Activated naive CD8-positive, alpha-beta T cell treated with anti-CD3 and anti-CD28 coated beads for 36 hours (primary cell): ENCODE measurements at regions not wholly inside any gene's neighbourhood (a gene's known extent, or its start where the extent isn't known, plus 50 kb on each side); places are given as distances from the start of the nearest gene placed in this dataset.
"Not testable (repeated sequence)": the region's sequence is repeated elsewhere in the genome, so short reads cannot be mapped to it uniquely, and the experiment has no call there.

Experiments used
- DNase-seq: peaks from one replicate; pipeline ENCODE4 v3.0.0; 2021
- H3K27ac Mint-ChIP-seq: one replicate; pipeline ENCODE4 v1.8.0; 2022; ENCODE audit warnings: mild to moderate bottlenecking, moderate library complexity, mixed read lengths
- H3K27me3 Mint-ChIP-seq: one replicate; pipeline ENCODE4 v1.8.0; 2022; ENCODE audit warnings: mild to moderate bottlenecking, mixed read lengths
- H3K36me3 Mint-ChIP-seq: one replicate; pipeline ENCODE4 v1.8.0; 2021; ENCODE audit warnings: mild to moderate bottlenecking, mixed read lengths
- H3K4me1 Mint-ChIP-seq: one replicate; pipeline ENCODE4 v1.8.0; 2021; ENCODE audit warnings: mixed read lengths
- H3K4me3 Mint-ChIP-seq: one replicate; pipeline ENCODE4 v1.8.0; 2022; ENCODE audit warnings: mild to moderate bottlenecking, moderate library complexity, mixed read lengths
- H3K9me3 Mint-ChIP-seq: one replicate; pipeline ENCODE4 v1.8.0; 2022; ENCODE audit warnings: mixed read lengths

- no peak for DNase-seq
- no peak overlapping the region for H3K4me3 Mint-ChIP-seq
- H3K9me3 Mint-ChIP-seq: no peaks in the 10 kb centered on the region
- H3K27ac Mint-ChIP-seq: no peak overlapping the region
- H3K27me3 Mint-ChIP-seq: peaks cover 5% of the 10 kb centered on the region
- peaks cover 11% of the 10 kb centered on the region for H3K4me1 Mint-ChIP-seq
- no peaks in the 10 kb centered on the region for H3K36me3 Mint-ChIP-seq
These were observed 91.7 kb upstream of the ASB18 start for GRCh38 chr2:236355911-236356310.

DNA sequence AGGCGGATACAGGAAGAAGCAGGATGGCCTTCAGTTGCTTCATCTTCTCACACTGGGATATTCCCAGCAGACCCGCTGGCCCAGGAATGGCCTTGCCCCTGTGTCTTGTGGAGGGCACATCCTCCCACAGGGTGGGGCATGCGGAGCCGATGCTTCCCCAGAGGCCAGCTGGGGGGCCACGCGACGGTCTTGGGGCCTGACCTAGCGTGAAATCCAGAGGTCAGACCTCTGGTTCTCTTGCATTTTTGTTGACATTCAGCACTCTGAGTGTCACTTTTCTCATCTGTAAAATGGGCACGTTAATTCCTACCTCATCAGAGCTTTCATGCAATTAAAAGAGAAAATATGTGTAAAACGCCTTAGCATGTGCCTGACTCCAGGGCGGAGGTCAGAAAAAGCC is 92.1 kb upstream of the ASB18 start:
- H3K4me1 Mint-ChIP-seq: peaks cover 11% of the 10 kb centered on the region
- not testable (repeated sequence) for H3K4me3 Mint-ChIP-seq, H3K9me3 Mint-ChIP-seq, H3K36me3 Mint-ChIP-seq, DNase-seq, H3K27me3 Mint-ChIP-seq, H3K27ac Mint-ChIP-seq

DNA sequence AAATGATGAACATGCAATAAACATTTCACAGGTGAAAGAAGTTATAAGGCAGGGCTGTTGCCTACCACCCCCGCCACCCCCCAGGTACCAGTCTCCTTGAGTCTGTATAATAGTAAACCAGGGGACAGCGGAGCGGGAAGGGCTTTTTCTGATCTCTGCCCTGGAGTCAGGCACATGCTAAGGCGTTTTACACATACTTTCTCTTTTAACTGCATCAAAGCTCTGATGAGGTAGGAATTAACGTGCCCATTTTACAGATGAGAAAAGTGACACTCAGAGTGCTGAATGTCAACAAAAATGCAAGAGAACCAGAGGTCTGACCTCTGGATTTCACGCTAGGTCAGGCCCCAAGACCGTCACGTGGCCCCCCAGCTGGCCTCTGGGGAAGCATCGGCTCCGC is 94.3 kb upstream of the ASB18 start:
- H3K9me3 Mint-ChIP-seq, H3K4me3 Mint-ChIP-seq, H3K27ac Mint-ChIP-seq, DNase-seq, H3K4me1 Mint-ChIP-seq, H3K36me3 Mint-ChIP-seq, H3K27me3 Mint-ChIP-seq: not testable (repeated sequence)

DNA sequence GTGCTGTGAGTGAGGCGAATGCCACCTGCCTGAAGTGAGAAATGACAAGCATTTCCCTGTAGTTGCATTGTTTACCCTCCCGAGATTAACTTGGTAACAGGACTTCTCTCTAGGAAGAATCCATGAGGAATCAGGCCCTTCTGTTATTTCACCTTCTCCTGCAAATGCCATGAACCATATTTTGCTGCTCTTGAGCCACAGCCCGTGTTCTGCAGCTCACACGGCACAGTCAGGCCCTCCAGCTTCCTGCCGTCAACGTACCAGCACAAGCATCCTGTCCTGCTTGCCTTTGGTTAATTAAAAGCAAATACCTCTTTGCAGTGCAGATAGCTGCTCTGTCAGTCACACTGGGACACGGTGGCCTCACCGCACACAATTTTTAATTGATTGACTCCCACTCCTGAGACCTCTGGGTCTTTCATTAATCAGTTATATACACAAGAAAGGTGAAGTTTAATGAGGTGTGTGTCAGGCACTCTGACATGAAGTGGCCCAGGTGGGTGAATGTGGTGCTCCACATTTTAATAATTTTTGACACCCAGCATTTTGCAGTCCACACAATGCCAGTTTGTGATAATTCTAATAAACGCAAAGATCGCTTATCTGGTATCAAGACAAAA is 95.3 kb upstream of the ASB18 start:
- peaks cover 10% of the 10 kb centered on the region for H3K4me1 Mint-ChIP-seq
- H3K27me3 Mint-ChIP-seq: peaks cover 15% of the 10 kb centered on the region
- H3K27ac Mint-ChIP-seq: no peak overlapping the region
- no peaks in the 10 kb centered on the region for H3K9me3 Mint-ChIP-seq
- DNase-seq: no peak
- H3K4me3 Mint-ChIP-seq: no peak overlapping the region
- H3K36me3 Mint-ChIP-seq: no peaks in the 10 kb centered on the region

- DNase-seq: no peak
- no peak overlapping the region for H3K4me3 Mint-ChIP-seq
- H3K9me3 Mint-ChIP-seq: no peaks in the 10 kb centered on the region
- H3K27me3 Mint-ChIP-seq: peaks cover 24% of the 10 kb centered on the region
- H3K27ac Mint-ChIP-seq: no peak overlapping the region
- peaks cover 10% of the 10 kb centered on the region for H3K4me1 Mint-ChIP-seq
- H3K36me3 Mint-ChIP-seq: no peaks in the 10 kb centered on the region
These were observed 96.3 kb upstream of the ASB18 start for GRCh38 chr2:236360496-236360895.

DNA sequence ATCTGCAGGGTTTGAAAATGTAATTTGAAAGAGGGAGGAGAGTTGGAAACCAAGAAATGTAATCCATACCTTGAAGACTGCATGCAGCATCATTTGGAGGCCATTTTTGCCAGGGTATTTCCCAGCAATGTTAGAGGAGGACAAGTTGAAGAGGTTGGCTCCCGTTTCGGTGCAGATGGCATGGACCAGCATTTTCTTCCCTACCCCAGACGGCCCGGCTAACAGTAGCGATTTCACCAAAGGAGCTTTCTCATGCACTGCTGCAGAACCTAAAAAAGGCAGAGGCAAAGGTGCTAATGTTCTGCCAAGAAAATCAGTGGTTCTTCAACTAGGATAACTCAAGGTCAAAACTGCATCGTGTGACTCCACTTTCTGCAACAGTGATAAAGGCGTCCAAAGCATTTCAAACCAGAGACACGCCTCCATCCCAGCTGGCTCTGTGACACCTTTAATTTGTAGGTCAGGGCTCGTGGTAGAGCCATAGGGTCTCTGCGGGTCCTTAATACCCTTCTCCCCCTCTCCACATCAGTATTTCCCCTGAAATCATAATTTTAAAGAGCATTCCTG is 99.6 kb upstream of the ASB18 start:
- Mint-ChIP-seq H3K27me3 (peaks cover 50% of the 10 kb centered on the region), H3K4me1 (peaks cover 28% of the 10 kb centered on the region)

GRCh38 chr2:236365258-236366048 is 101.2 kb upstream of the ASB18 start:
- DNase-seq: no peak
- H3K36me3 Mint-ChIP-seq: no peaks in the 10 kb centered on the region
- no peak overlapping the region for H3K27ac Mint-ChIP-seq
- peaks cover 65% of the 10 kb centered on the region for H3K27me3 Mint-ChIP-seq
- no peaks in the 10 kb centered on the region for H3K9me3 Mint-ChIP-seq
- no peak overlapping the region for H3K4me3 Mint-ChIP-seq
- peaks cover 18% of the 10 kb centered on the region for H3K4me1 Mint-ChIP-seq

More for the DNA sequence above, 99.6 kb upstream of the ASB18 start:
- Mint-ChIP-seq H3K4me3 (no peak overlapping the region), H3K9me3 (no peaks in the 10 kb centered on the region), H3K27ac (no peak overlapping the region), H3K36me3 (no peaks in the 10 kb centered on the region)
- no peak for DNase-seq

DNA sequence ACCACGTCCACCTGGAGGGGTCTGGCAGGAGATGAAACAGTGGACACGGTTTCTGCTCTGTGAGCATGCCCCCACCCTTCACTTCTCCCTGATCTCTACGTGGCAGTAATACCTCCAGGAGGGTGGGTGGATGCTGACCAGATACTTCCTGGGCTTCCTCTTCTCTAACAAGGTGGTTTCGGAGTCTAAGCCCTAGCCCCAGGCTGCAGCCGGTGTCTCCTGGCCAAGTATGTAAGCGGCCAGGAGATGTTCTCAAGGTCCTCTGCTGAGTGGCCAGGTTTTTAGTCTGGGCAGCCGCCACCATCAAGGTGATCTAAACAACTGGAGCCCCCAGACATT is 101.8 kb upstream of the ASB18 start:
- H3K27ac Mint-ChIP-seq: no peak overlapping the region
- no peak overlapping the region for H3K4me3 Mint-ChIP-seq
- no peaks in the 10 kb centered on the region for H3K9me3 Mint-ChIP-seq
- H3K4me1 Mint-ChIP-seq: peaks cover 18% of the 10 kb centered on the region
- H3K27me3 Mint-ChIP-seq: peaks cover 69% of the 10 kb centered on the region
- DNase-seq: no peak
- H3K36me3 Mint-ChIP-seq: no peaks in the 10 kb centered on the region

DNA sequence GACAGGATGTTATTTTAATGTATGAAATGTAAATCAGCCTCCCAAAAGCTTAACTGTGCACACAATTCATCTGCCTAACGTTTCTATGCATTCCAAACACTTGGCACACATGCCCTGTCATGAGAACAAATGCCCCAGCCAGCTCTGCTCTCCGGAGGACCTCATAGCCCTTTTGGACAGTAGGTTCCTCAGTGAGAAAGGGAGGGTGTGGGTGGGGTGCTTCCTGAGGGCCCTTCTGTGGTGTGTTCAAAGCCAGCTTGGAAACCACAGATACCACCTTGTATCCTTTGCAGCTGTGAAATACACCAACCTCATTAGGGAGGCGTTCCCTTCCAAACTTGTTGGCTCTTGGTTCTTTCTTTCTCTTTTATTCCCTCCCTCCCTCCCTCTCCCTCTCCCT is 102.2 kb upstream of the ASB18 start:
- H3K4me1 Mint-ChIP-seq: peaks cover 18% of the 10 kb centered on the region
- no peaks in the 10 kb centered on the region for H3K36me3 Mint-ChIP-seq
- H3K27ac Mint-ChIP-seq: no peak overlapping the region
- no peak overlapping the region for H3K4me3 Mint-ChIP-seq
- peak; percentile 22 for DNase-seq
- H3K9me3 Mint-ChIP-seq: no peaks in the 10 kb centered on the region
- peaks cover 73% of the 10 kb centered on the region for H3K27me3 Mint-ChIP-seq

DNA sequence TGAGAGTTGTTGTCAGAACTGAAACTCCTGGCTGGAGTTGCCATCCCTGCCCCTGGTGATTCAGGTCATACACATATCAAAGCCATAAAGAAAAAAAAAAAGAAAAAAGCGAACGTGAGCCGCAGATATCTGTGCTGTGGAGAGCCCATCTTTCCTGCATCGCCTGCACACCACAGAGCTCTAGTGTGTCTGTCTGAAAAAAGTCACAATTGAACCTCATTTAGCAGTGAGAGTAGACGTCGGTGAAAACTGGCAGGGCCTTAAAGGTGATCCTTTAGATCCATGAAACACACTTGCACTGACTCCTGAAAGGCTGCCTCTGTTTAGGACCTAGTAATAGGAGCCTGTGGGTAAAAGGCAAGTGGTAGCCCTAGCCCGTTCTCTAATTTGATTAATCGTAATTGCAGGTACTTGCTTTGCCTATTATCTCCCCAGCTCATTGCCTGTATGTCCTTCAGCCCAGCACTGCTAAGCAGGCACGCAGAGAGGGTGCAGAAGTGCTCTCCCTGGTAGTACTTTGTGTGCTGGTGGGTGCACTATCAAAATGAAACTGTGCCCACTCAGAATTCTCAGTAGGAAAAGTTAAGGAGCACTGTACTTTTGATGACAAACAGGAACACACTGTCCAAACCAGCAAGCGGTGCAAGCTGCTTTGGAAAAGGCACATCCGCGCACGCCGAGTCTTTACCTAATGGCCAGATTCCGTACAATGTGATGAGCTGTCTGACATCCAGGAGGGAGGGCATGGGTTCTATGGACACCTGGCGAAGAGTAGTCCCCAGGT is 103.5 kb upstream of the ASB18 start:
- H3K4me3 Mint-ChIP-seq: no peak overlapping the region
- no peaks in the 10 kb centered on the region for H3K36me3 Mint-ChIP-seq
- peaks cover 18% of the 10 kb centered on the region for H3K4me1 Mint-ChIP-seq
- no peak for DNase-seq
- H3K27ac Mint-ChIP-seq: no peak overlapping the region
- peaks cover 78% of the 10 kb centered on the region for H3K27me3 Mint-ChIP-seq
- no peaks in the 10 kb centered on the region for H3K9me3 Mint-ChIP-seq

DNA sequence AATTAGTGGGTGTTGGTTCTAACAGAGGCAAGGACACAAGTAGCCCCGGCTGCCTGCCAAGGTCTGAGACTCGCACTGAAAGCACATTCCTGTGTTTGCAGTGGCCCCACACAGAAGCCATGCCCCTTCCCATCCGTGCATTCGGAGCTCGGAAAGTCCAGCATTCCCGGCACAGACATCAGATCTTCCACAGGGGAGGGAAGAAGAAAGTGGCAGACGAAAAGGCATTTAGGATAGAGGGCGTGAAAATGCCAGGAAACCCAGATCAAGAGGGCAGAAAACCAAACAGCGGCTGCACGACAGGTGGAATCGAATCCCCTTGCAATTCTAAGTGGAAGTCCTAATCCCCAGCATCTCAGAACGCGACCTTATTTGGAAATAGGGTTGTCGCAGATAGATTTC is 105.5 kb upstream of the ASB18 start:
- Mint-ChIP-seq H3K4me1 (peaks cover 18% of the 10 kb centered on the region), H3K4me3 (no peak overlapping the region), H3K27ac (no peak overlapping the region), H3K36me3 (peaks cover 2% of the 10 kb centered on the region), H3K27me3 (peaks cover 76% of the 10 kb centered on the region), H3K9me3 (peaks cover 2% of the 10 kb centered on the region)
- no peak for DNase-seq

DNA sequence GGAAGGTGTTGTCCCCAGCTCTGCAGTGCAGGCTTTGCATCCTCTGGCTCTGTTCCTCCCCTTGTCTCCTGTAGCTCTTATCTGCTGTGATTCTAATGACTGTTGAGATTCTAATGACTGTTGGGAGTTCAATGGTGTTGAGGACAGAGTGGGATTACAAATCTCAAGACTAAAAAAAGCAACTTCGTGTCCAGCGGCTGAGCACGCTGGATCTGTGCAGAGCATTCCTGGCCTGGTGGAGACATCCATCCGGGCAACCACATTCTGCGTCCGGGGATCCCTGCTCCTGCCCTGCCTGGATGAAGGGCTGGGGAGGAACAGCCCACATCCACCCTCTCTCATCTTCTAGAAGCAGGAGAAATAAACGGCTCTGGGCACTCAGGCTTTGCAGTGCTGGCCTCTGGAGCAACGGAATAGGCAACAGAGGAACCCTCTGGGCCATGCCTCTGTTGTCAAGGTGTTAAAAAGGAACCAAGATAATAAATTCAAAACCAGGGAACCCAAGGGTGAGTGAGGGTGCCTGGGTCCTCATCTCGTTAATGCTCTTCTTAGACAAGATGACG is 106.7 kb upstream of the ASB18 start:
- DNase-seq: no peak
- peaks cover 2% of the 10 kb centered on the region for H3K9me3 Mint-ChIP-seq
- no peak overlapping the region for H3K27ac Mint-ChIP-seq
- peaks cover 68% of the 10 kb centered on the region for H3K27me3 Mint-ChIP-seq
- no peak overlapping the region for H3K4me3 Mint-ChIP-seq
- H3K4me1 Mint-ChIP-seq: peaks cover 20% of the 10 kb centered on the region
- peaks cover 2% of the 10 kb centered on the region for H3K36me3 Mint-ChIP-seq

DNA sequence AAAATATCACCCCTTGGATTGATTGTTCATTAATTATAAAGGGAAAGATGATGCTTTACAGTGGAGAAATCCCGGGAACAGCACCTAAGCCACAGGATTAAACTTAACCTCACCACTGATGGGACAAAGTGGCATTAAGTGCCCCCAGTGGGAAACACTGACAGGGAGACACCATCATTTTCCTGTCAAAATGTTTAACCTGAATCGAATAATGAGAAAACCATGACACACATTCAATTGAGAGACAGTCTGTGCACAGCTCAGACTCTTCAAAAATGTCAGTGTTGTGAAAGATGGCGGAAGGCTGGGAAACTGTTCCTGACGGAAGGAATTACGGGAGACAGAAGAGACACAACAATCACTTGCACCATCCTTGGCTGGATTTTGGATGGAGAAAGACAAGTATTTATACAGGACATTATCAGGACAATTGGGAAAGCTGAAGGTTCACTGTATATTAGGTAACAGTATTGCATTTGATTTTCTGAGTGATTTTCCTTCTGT is 111.8 kb upstream of the ASB18 start:
- H3K36me3 Mint-ChIP-seq: peaks cover 2% of the 10 kb centered on the region
- DNase-seq: no peak
- peaks cover 5% of the 10 kb centered on the region for H3K4me1 Mint-ChIP-seq

GRCh38 chr2:236376566-236377244 is 112.5 kb upstream of the ASB18 start:
- Mint-ChIP-seq H3K27me3 (peaks cover 26% of the 10 kb centered on the region), H3K36me3 (peaks cover 2% of the 10 kb centered on the region), H3K4me3 (no peak overlapping the region), H3K9me3 (peaks cover 2% of the 10 kb centered on the region), H3K4me1 (peaks cover 5% of the 10 kb centered on the region), H3K27ac (no peak overlapping the region)
- DNase-seq: no peak

More for the DNA sequence above, 111.8 kb upstream of the ASB18 start:
- Mint-ChIP-seq H3K27me3 (peaks cover 32% of the 10 kb centered on the region), H3K4me3 (no peak overlapping the region), H3K9me3 (peaks cover 2% of the 10 kb centered on the region), H3K27ac (no peak overlapping the region)
